KMS-11 (cell line): ENCODE measurements at regions not wholly inside any gene's neighbourhood (a gene's known extent, or its start where the extent isn't known, plus 50 kb on each side); places are given as distances from the start of the nearest gene placed in this dataset.
"Not testable (repeated sequence)": the region's sequence is repeated elsewhere in the genome, so short reads cannot be mapped to it uniquely, and the experiment has no call there.

Experiments used
- H2AFZ ChIP-seq: fragments of 200-600 bp; sonication (generic); 2 replicates; pipeline ENCODE4 v1.6.1; 2016; ENCODE audit warnings: antibody characterized with exemption, mixed run types, low read depth
- H3K27ac ChIP-seq: fragments of 200-600 bp; sonication (generic); 2 replicates; pipeline ENCODE4 v1.6.1; 2016; ENCODE audit warnings: mild to moderate bottlenecking, mixed run types
- H3K27me3 ChIP-seq: fragments of 200-600 bp; sonication (generic); 2 replicates; pipeline ENCODE4 v1.6.1; 2017; ENCODE audit warnings: mild to moderate bottlenecking, low read depth, mixed run types, moderate library complexity; ENCODE audit not compliant: insufficient read depth
- H3K36me3 ChIP-seq: fragments of 200-600 bp; sonication (generic); 2 replicates; pipeline ENCODE4 v1.6.1; 2017; ENCODE audit warnings: mild to moderate bottlenecking, mixed run types; ENCODE audit not compliant: insufficient read depth
- H3K4me1 ChIP-seq: fragments of 200-600 bp; sonication (generic); 2 replicates; pipeline ENCODE4 v1.6.1; 2016; ENCODE audit warnings: mild to moderate bottlenecking, low read depth, mixed run types; ENCODE audit not compliant: poor library complexity, severe bottlenecking
- H3K4me2 ChIP-seq: fragments of 200-600 bp; sonication (generic); 2 replicates; pipeline ENCODE4 v1.7.0; 2016; ENCODE audit warnings: mild to moderate bottlenecking, mixed run types
- H3K4me3 ChIP-seq: fragments of 200-600 bp; sonication (generic); IDR thresholded peaks from 2 replicates; pipeline ENCODE4 v1.6.1; 2017; ENCODE audit warnings: low read depth, low read length, mixed read lengths; ENCODE audit not compliant: insufficient read depth
- H3K79me2 ChIP-seq: fragments of 200-600 bp; sonication (generic); 2 replicates; pipeline ENCODE4 v1.6.1; 2016; ENCODE audit warnings: low read depth, mixed run types; ENCODE audit not compliant: insufficient read depth
- H3K9ac ChIP-seq: fragments of 200-600 bp; sonication (generic); 2 replicates; pipeline ENCODE4 v1.6.1; 2016; ENCODE audit warnings: mild to moderate bottlenecking, mixed run types
- H4K20me1 ChIP-seq: fragments of 200-600 bp; sonication (generic); 2 replicates; pipeline ENCODE4 v1.6.1; 2016; ENCODE audit warnings: mild to moderate bottlenecking, mixed run types; ENCODE audit not compliant: insufficient read depth
- CTCF ChIP-seq: fragments of 200-600 bp; sonication (generic); conservative IDR thresholded peaks from 2 replicates; pipeline ENCODE4 v1.6.1; 2017; ENCODE audit warnings: low read depth, mild to moderate bottlenecking, antibody characterized with exemption, low read length, moderate library complexity, mixed read lengths

GRCh38 chr20:53666144-53666543, 72.5 kb upstream of the ZNF217 start:
- no peak for TF ChIP-seq CTCF
- Histone ChIP-seq H3K79me2 (no peaks in the 10 kb centered on the region), H4K20me1 (no peaks in the 10 kb centered on the region), H2AFZ (no peak overlapping the region), H3K4me1 (peaks cover 33% of the 10 kb centered on the region), H3K27me3 (no peaks in the 10 kb centered on the region), H3K27ac (no peak overlapping the region), H3K4me2 (no peak overlapping the region), H3K36me3 (no peaks in the 10 kb centered on the region), H3K4me3 (no peak overlapping the region), H3K9ac (no peak overlapping the region)

GRCh38 chr20:53664121-53664520, 70.5 kb upstream of the ZNF217 start:
- no peak overlapping the region for H3K9ac ChIP-seq
- no peaks in the 10 kb centered on the region for H3K27me3 ChIP-seq
- peaks cover 2% of the 10 kb centered on the region; the same call in 1 of the 2 replicates for H3K79me2 ChIP-seq
- no peak overlapping the region for H2AFZ ChIP-seq
- H3K4me3 ChIP-seq = no peak overlapping the region
- H3K4me2 ChIP-seq = no peak overlapping the region
- H3K4me1 ChIP-seq = peaks cover 51% of the 10 kb centered on the region
- H3K36me3 ChIP-seq = no peaks in the 10 kb centered on the region
- H4K20me1 ChIP-seq = no peaks in the 10 kb centered on the region
- no peak overlapping the region; the same call in 1 of the 2 replicates for H3K27ac ChIP-seq
- TF ChIP-seq CTCF = no peak

- not testable (repeated sequence) for H3K79me2 ChIP-seq, H3K27me3 ChIP-seq, H4K20me1 ChIP-seq, H3K27ac ChIP-seq, H3K36me3 ChIP-seq, H3K9ac ChIP-seq, H3K4me2 ChIP-seq, H2AFZ ChIP-seq, H3K4me3 ChIP-seq
- peaks cover 57% of the 10 kb centered on the region for H3K4me1 ChIP-seq
These were observed 69.9 kb upstream of the ZNF217 start for GRCh38 chr20:53663521-53663920.

GRCh38 chr20:53662595-53662994, 69.0 kb upstream of the ZNF217 start:
- peaks cover 66% of the 10 kb centered on the region for H3K4me1 ChIP-seq
- no peak overlapping the region for H3K4me3 ChIP-seq
- peaks cover 16% of the 10 kb centered on the region for H3K79me2 ChIP-seq
- H4K20me1 ChIP-seq = no peaks in the 10 kb centered on the region
- no peaks in the 10 kb centered on the region for H3K36me3 ChIP-seq
- H2AFZ ChIP-seq = no peak overlapping the region
- H3K9ac ChIP-seq = no peak overlapping the region
- TF ChIP-seq CTCF = no peak
- no peak overlapping the region for H3K27ac ChIP-seq
- no peak overlapping the region; the same call in 1 of the 2 replicates for H3K4me2 ChIP-seq
- no peaks in the 10 kb centered on the region for H3K27me3 ChIP-seq

- peaks cover 28% of the 10 kb centered on the region for H3K79me2 ChIP-seq
These were observed 67.3 kb upstream of the ZNF217 start for GRCh38 chr20:53660947-53661381.

More at GRCh38 chr20:53660947-53661381, 67.3 kb upstream of the ZNF217 start:
- H3K9ac ChIP-seq = peak overlapping the region; percentile 67
- peak overlapping the region; percentile 96 for H3K4me2 ChIP-seq
- peaks cover 83% of the 10 kb centered on the region for H3K4me1 ChIP-seq
- H4K20me1 ChIP-seq = no peaks in the 10 kb centered on the region
- TF ChIP-seq CTCF = no peak; the same call in 1 of the 2 replicates
- H3K4me3 ChIP-seq = no peak overlapping the region
- no peaks in the 10 kb centered on the region for H3K36me3 ChIP-seq
- peak overlapping the region; percentile 92 for H2AFZ ChIP-seq
- no peaks in the 10 kb centered on the region for H3K27me3 ChIP-seq
- peak overlapping the region; percentile 83 for H3K27ac ChIP-seq
